GM12872 (cell line): ENCODE measurements at regions not wholly inside any gene's neighbourhood (a gene's known extent, or its start where the extent isn't known, plus 50 kb on each side); places are given as distances from the start of the nearest gene placed in this dataset.

Experiments used
- CTCF ChIP-seq: IDR thresholded peaks from 3 replicates; pipeline ENCODE4 v1.5.1; 2011; ENCODE audit warnings: low read depth, mild to moderate bottlenecking, low read length, moderate library complexity; ENCODE audit not compliant: insufficient read depth

DNA sequence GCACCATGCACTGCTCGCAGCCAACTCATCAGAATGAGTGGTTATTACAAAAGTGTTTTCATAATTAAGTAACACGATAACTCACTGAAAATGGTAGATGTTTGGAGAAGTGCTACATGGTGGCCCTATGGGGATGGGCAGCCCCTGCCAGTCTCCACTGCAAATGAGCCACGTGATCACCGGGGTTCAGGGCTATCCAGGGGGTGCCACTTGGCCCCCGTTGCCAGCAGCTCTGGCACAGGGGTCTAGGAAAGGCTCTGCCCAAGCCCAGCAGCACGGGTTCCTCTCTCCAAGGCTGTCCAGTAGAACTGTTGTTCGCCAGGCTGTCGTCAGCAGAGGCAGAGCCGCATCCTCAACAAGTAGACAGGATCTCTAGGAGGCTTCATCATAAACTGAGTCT is 382.1 kb upstream of the B3GAT1 start:
- no peak for TF ChIP-seq CTCF

DNA sequence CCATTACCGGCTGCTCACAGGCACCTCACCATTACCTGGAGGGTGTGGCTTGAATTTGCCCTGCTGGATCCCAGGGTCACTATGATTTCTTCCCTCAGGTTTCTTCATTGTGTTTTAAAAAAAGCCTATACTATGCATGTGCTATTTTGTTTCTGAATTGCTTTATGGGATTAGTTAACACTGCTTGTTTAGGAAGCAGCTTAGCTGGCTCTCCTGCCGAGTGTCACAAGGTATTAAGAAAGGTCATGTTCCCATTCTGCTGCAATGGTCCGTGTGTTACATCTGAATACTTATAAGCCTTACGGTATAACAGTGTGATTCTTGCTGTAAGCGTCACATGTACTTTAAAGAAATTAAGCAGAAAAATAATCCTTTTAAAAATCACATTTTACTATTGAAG is 380.6 kb upstream of the B3GAT1 start:
- TF ChIP-seq CTCF = no peak

DNA sequence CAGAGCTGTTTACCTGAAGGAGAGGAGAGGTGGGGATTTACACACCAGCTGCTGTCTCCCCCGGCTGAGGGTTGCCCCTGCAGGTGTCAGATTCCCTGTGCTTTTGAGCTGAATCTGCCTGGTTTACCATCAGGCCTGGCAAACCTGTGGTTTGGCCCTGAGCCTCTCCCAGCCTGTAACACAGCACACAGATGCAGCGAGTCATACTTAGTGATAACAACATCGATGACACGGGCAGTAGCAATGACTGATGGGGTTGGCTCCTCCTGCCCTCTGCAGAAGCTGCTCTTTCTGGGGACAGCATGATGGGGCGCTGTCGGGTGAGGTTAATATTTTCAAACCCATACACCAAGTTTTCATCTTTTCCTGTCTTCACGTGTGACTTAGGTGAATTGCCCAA is 380.0 kb upstream of the B3GAT1 start:
- TF ChIP-seq CTCF = no peak

GRCh38 chr11:134791102-134791501 is 379.1 kb upstream of the B3GAT1 start:
- no peak for TF ChIP-seq CTCF

- no peak for TF ChIP-seq CTCF
Measured at GRCh38 chr11:134789104-134789503, 377.1 kb upstream of the B3GAT1 start.

- no peak for TF ChIP-seq CTCF
Measured at GRCh38 chr11:134786636-134787035, 374.6 kb upstream of the B3GAT1 start.

DNA sequence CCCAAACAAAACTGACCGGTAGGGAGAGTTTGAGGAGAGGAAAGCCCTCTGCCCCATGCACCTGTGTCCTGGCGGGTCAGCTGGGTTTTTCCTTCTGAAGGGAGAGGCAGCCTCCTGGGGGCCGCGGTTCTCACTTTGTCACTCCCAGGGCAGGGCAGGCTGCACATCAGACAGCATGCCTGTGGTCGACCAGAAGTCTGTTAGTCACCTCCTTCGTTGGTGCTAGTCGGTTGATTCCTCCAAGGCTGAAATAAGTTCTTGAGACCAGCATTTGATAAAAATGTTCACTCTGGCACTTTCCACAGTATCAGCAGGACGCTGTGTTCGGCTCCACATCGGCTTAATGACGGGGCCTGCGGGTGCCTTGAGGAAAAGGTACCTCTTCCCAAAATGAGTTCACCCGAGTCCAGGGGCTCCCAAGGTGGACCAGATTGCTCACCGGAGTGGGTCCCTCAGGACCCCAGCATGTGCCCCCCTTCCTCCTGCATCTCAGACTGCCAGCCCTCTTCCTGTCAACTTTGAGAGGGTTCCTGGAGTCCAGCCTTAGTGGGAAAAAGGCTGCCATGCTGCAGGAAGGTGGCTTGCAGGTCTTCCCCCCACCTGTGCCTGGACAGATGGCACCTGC is 373.7 kb upstream of the B3GAT1 start:
- no peak for TF ChIP-seq CTCF

GRCh38 chr11:134785059-134785458 is 373.0 kb upstream of the B3GAT1 start:
- no peak for TF ChIP-seq CTCF
